GM12878 (cell line): ENCODE measurements at regions not wholly inside any gene's neighbourhood (a gene's known extent, or its start where the extent isn't known, plus 50 kb on each side); places are given as distances from the start of the nearest gene placed in this dataset.

Experiments used
- ATAC-seq: fragments of 200-7000 bp; cut with Tn5 transposase; 3 replicates; pipeline ENCODE4 v1.9.1; 2020; ENCODE audit warnings: mild to moderate bottlenecking, moderate library complexity
- BruUV-seq: library from RNA; stranded (reverse); fragments of 400-500 nt; replicated peaks from 2 replicates; lab custom pipeline; 2021; lab: Mats Ljungman, UMichigan
- CTCF ChIA-PET: fragments of 300-600 bp; sonication (Branson Sonifier 250); formaldehyde crosslinking; extraction: SDS; loops from one replicate; lab custom pipeline; 2021; ENCODE audit warnings: inconsistent platforms; lab: Yijun Ruan, JAX
- POLR2A ChIA-PET: fragments of 350-600 bp; formaldehyde crosslinking; extraction: SDS; loops from one replicate; lab custom pipeline; 2021; ENCODE audit warnings: inconsistent platforms; lab: Charles Lee
- RAD21 ChIA-PET: fragments of 300-600 bp; sonication (Branson Sonifier 250); formaldehyde crosslinking; loops from one replicate; lab custom pipeline; 2023; ENCODE audit warnings: antibody characterized with exemption; ENCODE audit not compliant: unreplicated experiment; lab: Charles Lee
- SMC1A ChIA-PET: fragments of 300-600 bp; sonication (Branson Sonifier 250); formaldehyde crosslinking; loops from one replicate; lab custom pipeline; 2023; ENCODE audit not compliant: unreplicated experiment, uncharacterized antibody; lab: Charles Lee
- DNase-seq: peaks from one replicate; pipeline ENCODE4 v3.0.0-alpha.2; 2011; ENCODE audit warnings: low read depth, low spot score
- FAIRE-seq: peaks from 3 replicates; lab custom pipeline; 2011; peaks lifted over from hg19 to GRCh38; lab: Jason Lieb, UNC
- H2AFZ ChIP-seq: 2 replicates; pipeline ENCODE4 v1.6.0; 2011; ENCODE audit warnings: low read depth, low read length, control low read depth; ENCODE audit not compliant: control insufficient read depth
- H3K27ac ChIP-seq: 2 replicates; pipeline ENCODE4 v1.5.1; 2011; ENCODE audit warnings: control low read depth; ENCODE audit not compliant: control insufficient read depth, insufficient read depth
- H3K27me3 ChIP-seq, 2 experiments: replicated peaks in 1 of 2; 2 replicates each; pipeline versions ENCODE4 v1.6.0 to v1.6.1; 2011; ENCODE audit warnings: low read length in 1 of 2; ENCODE audit not compliant: control insufficient read depth in 2 of 2, insufficient read depth in 2 of 2
- H3K36me3 ChIP-seq, 2 experiments: 2 replicates each; pipeline ENCODE4 v1.5.1; 2011; ENCODE audit warnings: low read length in 1 of 2; ENCODE audit not compliant: control insufficient read depth in 2 of 2, insufficient read depth in 2 of 2
- H3K4me1 ChIP-seq: 2 replicates; pipeline ENCODE4 v1.6.1; 2011; ENCODE audit warnings: mild to moderate bottlenecking, low read length, moderate library complexity, mixed read lengths; ENCODE audit not compliant: control insufficient read depth, insufficient read depth
- H3K4me2 ChIP-seq: 2 replicates; pipeline ENCODE4 v1.6.0; 2011; ENCODE audit warnings: control low read depth; ENCODE audit not compliant: control insufficient read depth, insufficient read depth
- H3K4me3 ChIP-seq: fragments of 200-600 bp; sonication (generic); 2 replicates; pipeline ENCODE4 v1.5.1; 2016
- H3K79me2 ChIP-seq: 2 replicates; pipeline ENCODE4 v1.6.0; 2011; ENCODE audit warnings: low read length; ENCODE audit not compliant: control insufficient read depth, insufficient read depth
- H3K9ac ChIP-seq: 2 replicates; pipeline ENCODE4 v1.8.0; 2011; ENCODE audit warnings: low read length, control low read depth, mixed read lengths; ENCODE audit not compliant: control insufficient read depth, insufficient read depth
- H3K9me3 ChIP-seq: replicated peaks from 3 replicates; pipeline ENCODE4 v1.5.1; 2011; ENCODE audit warnings: mild to moderate bottlenecking, low read length; ENCODE audit not compliant: control insufficient read depth, insufficient read depth
- H4K20me1 ChIP-seq: 2 replicates; pipeline ENCODE4 v1.6.0; 2011; ENCODE audit not compliant: control insufficient read depth, insufficient read depth
- CHD2 ChIP-seq: IDR thresholded peaks from 2 replicates; pipeline ENCODE4 v1.6.1; 2011; ENCODE audit warnings: low read depth, low read length, improper control_type of control experiment, borderline replicate concordance
- DPF2 ChIP-seq: fragments of 450-650 bp; IDR thresholded peaks from 2 replicates; pipeline ENCODE4 v1.6.1; 2017; ENCODE audit warnings: mild to moderate bottlenecking
- EED ChIP-seq: sonication (generic); IDR thresholded peaks from 2 replicates; pipeline ENCODE4 v1.6.1; 2016; ENCODE audit warnings: antibody characterized with exemption, low read depth
- HDAC2 ChIP-seq: fragments of 200-600 bp; sonication (generic); IDR thresholded peaks from 2 replicates; pipeline ENCODE4 v1.6.1; 2017
- IRF5 ChIP-seq: fragments of 450-650 bp; IDR thresholded peaks from 2 replicates; pipeline ENCODE4 v1.6.1; 2017; ENCODE audit warnings: borderline replicate concordance
- JUNB ChIP-seq: IDR thresholded peaks from 2 replicates; pipeline ENCODE4 v1.6.1; 2016; ENCODE audit warnings: antibody characterized with exemption, mild to moderate bottlenecking
- MAX ChIP-seq: IDR thresholded peaks from 2 replicates; pipeline ENCODE4 v1.6.1; 2012; ENCODE audit warnings: low read depth, low read length, improper control_type of control experiment
- NFXL1 ChIP-seq: fragments of 450-650 bp; IDR thresholded peaks from 2 replicates; pipeline ENCODE4 v1.6.1; 2017; ENCODE audit warnings: antibody characterized with exemption, mild to moderate bottlenecking, borderline replicate concordance
- SREBF1 ChIP-seq: IDR thresholded peaks from 2 replicates; pipeline ENCODE4 v1.6.1; 2012; ENCODE audit warnings: mild to moderate bottlenecking, low read length
- ZNF217 ChIP-seq: fragments of 450-650 bp; IDR thresholded peaks from 2 replicates; pipeline ENCODE4 v1.6.1; 2017; ENCODE audit warnings: antibody characterized with exemption, mild to moderate bottlenecking
- WGBS: methylation state at CpG from one replicate; pipeline ENCODE4 v1.1.6; 2016; ENCODE audit warnings: low lambda C conversion rate; ENCODE audit not compliant: insufficient replicate concordance, insufficient coverage; ENCODE audit errors: missing lambda C conversion rate; 5-methylcytosine and 5-hydroxymethylcytosine counted together
- in situ Hi-C: fragments of 300-500 bp; cut with MboI; formaldehyde crosslinking; loops from 9 replicates; pipeline ENCODE4 v1.14.3; 2018; ENCODE audit warnings: mixed read lengths
- intact Hi-C: fragments of 100-400 bp; cut with micrococcal nuclease; formaldehyde crosslinking; loops from one replicate; pipeline ENCODE4 v1.14.2; 2022; ENCODE audit not compliant: unreplicated experiment

- no peak for TF ChIP-seq IRF5
- no peak for TF ChIP-seq HDAC2
- no peak for TF ChIP-seq SREBF1
- TF ChIP-seq NFXL1, result no peak
- peak; percentile 99 for TF ChIP-seq ZNF217
These were observed 63.9 kb upstream of the ECHDC3 start (continued) for GRCh38 chr10:11678074-11678793.

DNA sequence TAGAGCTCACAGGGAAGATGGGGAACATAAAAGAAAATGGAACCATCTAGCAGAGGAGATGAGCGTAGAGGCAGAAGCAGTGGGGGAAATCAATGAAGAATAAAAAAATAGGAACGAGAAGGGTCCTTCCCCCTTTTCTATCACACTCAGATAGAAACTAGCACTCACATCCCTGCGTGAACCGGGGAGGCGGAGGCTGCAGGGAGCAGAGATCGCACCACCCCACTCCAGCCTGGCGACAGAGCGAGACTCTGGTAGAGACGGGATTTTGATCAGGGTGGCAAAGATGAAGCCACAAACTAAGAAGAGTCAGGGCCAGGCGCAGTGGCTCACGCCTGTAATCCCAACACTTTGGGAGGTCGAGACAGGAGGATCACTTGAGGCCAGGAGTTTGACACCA, 64.7 kb upstream of the ECHDC3 start:
- Histone ChIP-seq H3K79me2 (peaks cover 7% of the 10 kb centered on the region), H3K4me3 (peak overlapping the region; percentile 48), H3K9me3 (peaks cover 1% of the 10 kb centered on the region; the same call in 2 of the 3 replicates), H4K20me1 (no peaks in the 10 kb centered on the region), H3K27ac (peak overlapping the region; percentile 92), H3K4me1 (peaks cover 63% of the 10 kb centered on the region)
- intact Hi-C loops, result no loop called here
- ChIA-PET CTCF (interaction anchor here (1.1 to 1.8 kb wide), 3 partner anchors 19 to 162 kb away, joined by 3 to 7 read pairs (median 5); no protein-coding TSS in a partner anchor), POLR2A (interaction anchor here (0.6 to 1.9 kb wide), 4 partner anchors 13 to 145 kb away, joined by 3 to 6 read pairs (median 4); no protein-coding TSS in a partner anchor), SMC1A (interaction anchor here (0.6 to 2.6 kb wide), 10 partner anchors 22 to 164 kb away, joined by 3 to 10 read pairs (median 3); no protein-coding TSS in a partner anchor)
- TF ChIP-seq EED, result peak; percentile 24; the same call in 1 of the 2 replicates
- 0 out of 2 replicates have a peak, but pooled peaks have one; percentile 3 for TF ChIP-seq DPF2
- TF ChIP-seq CHD2, result no peak
- 0 out of 2 replicates have a peak, but pooled peaks have one; percentile 20 for TF ChIP-seq JUNB
- no peak for TF ChIP-seq MAX
- TF ChIP-seq, all 136 proteins: peak for 3
- Histone ChIP-seq H3K4me2 (peak overlapping the region; percentile 68), H3K36me3 (no peaks in the 10 kb centered on the region), H3K9ac (peak overlapping the region; percentile 60), H2AFZ (no peak overlapping the region), H3K27me3 (no peaks in the 10 kb centered on the region)
- in situ Hi-C loops, result no loop called here
- ATAC-seq, result peak; percentile 27
- DNase-seq, result no peak
- 16% methylated on average over 12 of the region's 12 CpGs for WGBS
- FAIRE-seq, result no peak
- no TSS peak for BruUV-seq
- RAD21 ChIA-PET, result interaction anchor here (0.7 to 2.2 kb wide), 7 partner anchors 8 to 162 kb away, joined by 3 to 10 read pairs (median 3); no protein-coding TSS in a partner anchor
